Stimulated activated CD4-positive, alpha-beta T cell treated with anti-CD3 and anti-CD28 coated beads, Interleukin-2, amount 100 ng/mL, for 48 hours (primary cell): ENCODE measurements at regions not wholly inside any gene's neighbourhood (a gene's known extent, or its start where the extent isn't known, plus 50 kb on each side); places are given as distances from the start of the nearest gene placed in this dataset.

Experiments
- DNase-seq, 2 donors: peaks; one replicate each; pipeline ENCODE4 v3.0.0-alpha.2; 2020

GRCh38 chr10:36683421-36683820 lies 442.0 kb upstream of the ANKRD30A start:
- DNase-seq = no peak

DNA sequence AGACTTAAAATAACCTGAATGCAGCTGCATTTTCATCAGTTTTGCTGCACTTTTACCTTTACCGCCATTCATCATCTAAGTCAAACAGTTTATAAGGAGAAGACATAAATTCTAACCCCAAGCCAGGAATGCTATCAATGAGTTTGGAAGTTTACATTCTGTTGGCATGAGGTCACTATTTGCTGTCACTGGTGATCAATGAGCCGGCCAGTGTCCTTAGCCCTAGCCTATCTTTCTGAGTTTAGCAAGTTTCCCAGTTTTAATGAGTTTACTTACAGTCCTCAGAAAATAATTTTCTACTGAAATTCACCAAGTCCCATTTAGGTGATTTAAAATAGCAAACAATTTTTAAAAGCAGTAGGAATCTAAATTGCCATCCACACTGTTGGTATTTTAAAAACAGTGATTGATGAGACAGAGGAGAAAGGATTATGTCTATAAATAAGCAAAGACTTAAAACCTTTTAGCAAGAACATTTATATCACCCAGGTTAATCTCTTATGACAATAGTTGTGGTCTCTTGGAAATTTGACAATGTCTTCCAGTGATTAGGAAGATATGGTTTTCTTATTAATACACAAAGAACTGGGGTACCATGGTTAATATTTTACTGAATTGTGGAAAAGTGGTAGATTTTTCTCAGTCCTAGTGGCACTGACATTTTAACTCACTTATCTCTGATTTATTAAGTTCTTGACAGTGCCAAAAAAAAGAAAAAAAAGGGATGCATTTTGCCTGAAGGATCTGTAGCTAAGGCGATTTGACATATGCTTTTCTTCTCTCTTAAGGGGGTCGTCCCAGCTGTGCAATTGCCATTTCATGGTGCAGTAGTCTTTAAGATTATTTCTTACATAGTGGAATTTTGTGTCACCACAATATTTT lies 443.4 kb upstream of the ANKRD30A start:
- DNase-seq = no peak

GRCh38 chr10:36679554-36679953 lies 445.8 kb upstream of the ANKRD30A start:
- no peak for DNase-seq

GRCh38 chr10:36677431-36677768 lies 448.0 kb upstream of the ANKRD30A start:
- DNase-seq = no peak

- no peak for DNase-seq
These were observed 448.5 kb upstream of the ANKRD30A start for GRCh38 chr10:36676756-36677430.

- no peak for DNase-seq
These were observed 449.1 kb upstream of the ANKRD30A start for GRCh38 chr10:36676321-36676720.

- DNase-seq = no peak
These were observed 449.9 kb upstream of the ANKRD30A start for GRCh38 chr10:36675458-36675880.

DNA sequence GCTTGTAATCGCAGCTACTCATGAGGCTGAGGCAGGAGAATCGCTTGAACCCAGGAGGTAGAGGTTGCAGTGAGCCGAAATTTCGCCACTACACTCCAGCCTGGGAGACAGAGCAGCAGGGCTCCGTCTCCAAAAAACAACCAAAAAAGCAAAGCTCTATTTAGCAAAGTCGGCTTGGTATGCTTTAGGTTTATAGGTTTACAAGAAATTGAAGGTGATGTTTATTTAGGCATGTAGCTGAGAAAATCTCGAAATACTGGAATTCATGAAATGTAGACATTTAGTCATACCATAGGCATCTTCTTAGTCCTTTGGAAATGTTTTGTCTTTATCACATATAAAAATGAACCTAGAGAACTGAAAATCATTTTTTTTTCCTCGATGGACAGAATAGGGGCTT lies 453.8 kb upstream of the ANKRD30A start:
- no peak for DNase-seq

DNA sequence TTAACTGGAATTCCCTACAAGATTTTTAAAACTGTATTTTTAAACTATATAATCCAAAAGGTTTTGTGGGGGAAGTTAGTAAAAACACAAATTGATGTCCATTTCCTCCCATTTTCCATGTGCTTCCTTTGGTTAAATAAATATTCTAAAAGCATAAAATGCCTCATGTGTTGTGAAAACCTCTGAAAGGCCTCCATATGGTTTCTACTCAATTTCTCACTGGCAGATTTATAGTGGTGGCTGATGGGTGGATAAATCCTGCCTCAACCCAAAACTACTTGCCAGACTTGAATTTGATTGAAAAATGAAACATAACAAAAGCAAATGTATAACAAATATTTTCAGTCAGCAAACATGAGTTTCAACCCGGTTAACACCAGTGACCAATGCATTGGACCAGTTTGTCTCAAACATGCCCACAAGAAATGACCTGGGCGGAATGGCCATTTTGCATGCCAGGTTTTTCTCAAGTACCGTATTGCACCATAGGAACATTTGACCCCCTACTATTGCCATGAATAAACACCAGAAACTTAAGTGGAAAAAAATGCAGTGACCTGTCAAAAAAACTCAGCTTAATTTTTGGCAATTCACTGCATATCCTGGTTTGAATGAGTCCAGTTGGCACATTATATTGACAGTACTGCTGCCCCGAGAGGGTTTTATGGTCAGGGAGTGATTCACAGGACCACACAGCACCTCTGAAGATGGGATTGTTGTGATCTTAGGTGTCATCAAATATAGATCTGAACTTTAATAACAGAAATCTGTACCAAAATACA lies 454.6 kb upstream of the ANKRD30A start:
- DNase-seq = no peak

DNA sequence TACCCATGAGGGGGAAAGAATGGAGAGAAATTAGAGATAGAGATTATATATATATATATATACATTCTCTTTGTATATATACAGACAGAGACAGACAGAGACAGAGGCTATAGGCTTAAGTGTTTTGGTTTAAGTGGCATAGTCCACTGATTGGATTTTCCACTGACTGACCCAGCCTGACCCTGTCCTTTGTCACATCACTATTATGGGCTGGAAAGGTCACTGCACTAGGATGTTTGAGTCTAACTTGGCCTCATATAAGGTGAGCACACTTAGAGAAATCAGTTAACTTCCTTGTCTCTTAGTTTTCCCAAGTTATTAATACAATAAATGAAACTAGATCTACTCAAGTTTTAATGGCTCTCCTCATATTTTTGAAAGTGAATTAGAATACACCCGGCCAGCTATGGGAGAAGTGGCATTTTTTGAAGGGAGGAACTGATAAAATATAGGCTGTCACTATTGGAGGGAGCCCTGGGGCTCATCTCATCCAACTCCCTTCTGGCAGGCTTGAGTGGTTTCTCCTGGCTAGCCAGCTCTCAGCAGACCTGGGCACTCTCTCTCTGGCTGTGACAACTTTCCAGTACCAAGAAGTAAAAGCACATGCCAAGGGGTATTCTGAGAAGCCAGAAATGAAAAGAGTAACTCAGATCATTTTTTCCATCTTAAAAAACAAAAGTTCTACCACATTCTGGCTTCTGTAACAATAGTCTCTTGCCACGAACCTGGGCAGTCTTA lies 455.6 kb upstream of the ANKRD30A start:
- DNase-seq = no peak

- DNase-seq = no peak
These were observed 458.9 kb upstream of the ANKRD30A start for GRCh38 chr10:36666451-36666850.

DNA sequence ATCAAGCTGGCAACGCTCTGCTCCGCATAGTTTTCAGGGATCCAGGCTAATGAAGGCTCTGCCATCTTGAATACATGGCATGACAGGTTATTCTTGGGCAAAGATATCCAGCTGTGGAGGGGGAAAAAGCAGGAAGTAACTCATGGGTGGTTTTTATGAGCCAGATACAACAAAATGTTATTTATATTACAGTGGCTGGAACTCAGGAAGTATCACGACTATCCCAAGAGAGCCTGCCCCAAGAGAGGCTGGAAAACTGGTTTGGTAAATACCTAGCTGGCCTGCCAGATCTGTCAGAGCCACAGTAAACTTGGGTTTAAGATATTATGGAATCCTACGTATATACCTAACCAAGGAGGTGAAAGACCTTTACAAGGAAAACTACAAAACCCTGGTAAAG lies 462.8 kb upstream of the ANKRD30A start:
- no peak for DNase-seq

DNA sequence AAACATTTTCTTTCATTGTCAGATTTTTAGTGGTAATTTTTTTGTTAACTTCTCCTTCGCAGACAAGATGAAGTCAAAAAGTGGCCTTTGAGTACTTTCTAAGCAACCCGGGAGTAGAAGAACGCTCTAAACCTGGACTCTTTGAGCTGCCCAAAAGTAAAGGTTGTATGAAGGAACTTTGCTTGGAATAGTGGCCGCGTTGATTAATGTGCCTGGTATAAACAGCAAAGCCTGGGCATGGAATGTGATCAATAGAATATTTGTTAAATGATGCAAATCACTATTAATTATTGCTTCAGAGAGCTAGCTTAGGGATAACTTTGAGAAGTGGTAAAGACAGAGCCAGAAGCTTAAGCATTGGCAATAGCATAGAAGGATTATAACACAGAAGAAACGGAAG lies 475.1 kb upstream of the ANKRD30A start:
- DNase-seq = no peak

DNA sequence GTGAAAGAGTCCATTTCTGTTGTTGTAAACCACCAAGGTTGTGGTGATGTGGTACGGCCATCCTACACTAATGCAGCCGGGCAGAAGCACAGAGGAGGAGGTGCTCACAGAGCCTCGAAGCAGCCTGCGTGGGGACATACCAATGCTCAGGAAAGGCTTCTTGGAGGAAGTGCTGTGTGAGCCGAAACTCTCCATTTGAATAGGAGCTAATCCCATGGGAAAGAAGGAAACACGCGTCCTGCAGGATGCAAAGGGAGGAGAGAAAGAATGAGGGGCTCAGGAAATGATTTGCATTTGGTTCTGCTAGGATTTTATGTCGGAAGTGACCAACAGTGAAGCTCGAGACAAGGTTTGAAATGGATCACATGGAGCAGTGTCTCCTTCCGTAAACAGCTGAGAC lies 477.9 kb upstream of the ANKRD30A start:
- DNase-seq = no peak

DNA sequence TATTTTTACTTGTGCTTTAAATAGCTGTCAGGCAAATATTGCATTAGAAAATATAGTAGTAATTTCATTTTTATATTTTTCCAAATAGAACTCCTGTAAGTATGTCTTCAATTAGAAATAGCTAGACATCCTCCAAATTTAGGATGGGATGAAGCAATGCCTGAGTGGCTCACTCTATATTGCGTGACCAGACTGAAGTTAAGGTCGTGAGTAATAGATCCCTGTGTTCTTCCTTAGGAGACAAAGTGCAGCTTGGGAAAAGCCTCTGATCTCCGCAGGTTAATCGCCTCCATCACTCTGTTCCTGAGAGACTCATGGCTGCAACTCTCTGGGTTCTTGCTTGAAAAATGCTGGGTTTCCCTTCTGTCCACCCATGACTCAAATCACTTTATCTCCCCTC lies 484.8 kb upstream of the ANKRD30A start:
- no peak for DNase-seq

DNA sequence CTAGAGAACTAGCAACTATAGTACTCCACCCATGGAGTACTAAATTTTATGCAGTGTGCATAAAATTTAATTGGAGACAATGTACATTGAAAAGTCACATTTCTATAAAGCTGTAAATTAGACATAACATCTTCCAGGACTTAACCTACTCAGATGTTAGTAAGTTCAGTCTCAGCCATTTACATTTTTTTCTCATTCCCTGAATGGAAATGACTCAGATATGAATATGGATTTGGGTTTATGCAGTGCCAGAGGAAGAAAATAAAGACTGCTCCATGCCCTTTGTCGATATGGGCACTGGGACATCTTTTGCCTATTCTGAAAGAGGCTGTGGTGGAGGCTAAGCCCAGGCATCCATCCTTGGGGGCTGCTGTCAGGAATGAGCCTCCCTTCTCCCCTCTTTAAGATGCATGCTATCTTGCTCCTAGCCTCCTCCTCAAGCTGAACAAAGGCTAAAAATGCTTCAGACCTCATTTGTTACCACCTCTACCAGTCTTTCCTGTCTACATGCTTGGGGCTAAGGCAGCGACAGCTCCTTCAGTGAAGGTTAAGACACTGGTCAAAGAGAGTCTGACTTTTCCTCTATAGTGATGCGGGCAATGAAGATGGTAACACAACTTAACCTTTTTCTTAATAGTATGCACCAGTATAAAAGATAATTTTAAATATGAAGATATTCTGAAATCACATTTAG lies 486.8 kb upstream of the ANKRD30A start:
- no peak for DNase-seq

GRCh38 chr10:36636879-36637278 lies 488.5 kb upstream of the ANKRD30A start:
- no peak for DNase-seq

GRCh38 chr10:36636285-36636839 lies 489.0 kb upstream of the ANKRD30A start:
- DNase-seq = no peak

- DNase-seq = no peak
These were observed 490.5 kb upstream of the ANKRD30A start for GRCh38 chr10:36634916-36635315.

GRCh38 chr10:36630267-36630666 lies 495.1 kb upstream of the ANKRD30A start:
- no peak for DNase-seq

DNA sequence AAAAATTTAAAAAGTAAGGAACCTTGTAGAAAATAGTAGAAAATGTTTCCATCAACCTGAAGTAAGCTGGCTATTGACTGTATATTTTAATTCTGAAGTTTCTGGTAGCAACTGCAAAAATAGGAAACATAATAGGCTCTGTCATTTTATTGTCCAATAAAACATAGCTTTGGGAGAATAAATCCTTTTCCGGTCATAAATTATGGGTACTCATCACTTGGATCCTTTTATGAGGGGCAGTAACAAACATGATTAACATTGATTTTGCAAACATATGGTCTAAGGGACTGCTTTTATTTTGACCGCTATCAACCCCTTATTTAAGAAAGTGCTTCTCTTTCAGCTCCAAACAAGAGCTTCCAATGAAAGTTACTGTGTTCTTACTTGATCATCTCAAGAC lies 495.9 kb upstream of the ANKRD30A start:
- DNase-seq = no peak

DNA sequence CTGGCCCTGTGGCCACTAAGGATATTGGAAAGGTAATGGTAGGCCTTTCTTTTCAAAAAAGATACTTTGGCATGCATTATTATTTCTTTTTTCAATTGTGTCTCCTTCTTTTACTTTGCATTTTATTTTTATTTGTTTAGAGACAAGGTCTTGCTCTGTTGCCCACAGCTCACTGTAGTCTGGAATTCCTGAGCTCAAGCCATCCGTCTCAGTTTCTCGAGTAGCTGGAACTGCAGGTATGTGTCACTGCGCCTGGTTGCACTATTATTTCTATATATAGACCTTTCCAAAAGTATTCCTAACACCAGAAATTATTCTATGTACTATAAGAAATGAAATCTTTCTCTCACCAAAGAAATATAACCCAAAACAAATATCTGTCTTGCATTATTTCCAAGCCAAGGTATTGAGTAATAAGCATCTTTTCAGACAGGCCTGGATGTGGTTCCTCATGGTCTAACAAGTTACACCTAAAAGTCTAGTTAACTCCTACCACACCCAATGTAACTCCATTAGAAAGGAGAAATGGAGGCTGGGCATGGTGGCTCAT lies 500.8 kb upstream of the ANKRD30A start:
- DNase-seq = no peak
